ENCODE measurements at regions not wholly inside any gene's neighbourhood (a gene's known extent, or its start where the extent isn't known, plus 50 kb on each side); places are given as distances from the start of the nearest gene placed in this dataset.
A peak's percentile ranks its signal among the peaks of the same experiment; 100 is the strongest.

DNA sequence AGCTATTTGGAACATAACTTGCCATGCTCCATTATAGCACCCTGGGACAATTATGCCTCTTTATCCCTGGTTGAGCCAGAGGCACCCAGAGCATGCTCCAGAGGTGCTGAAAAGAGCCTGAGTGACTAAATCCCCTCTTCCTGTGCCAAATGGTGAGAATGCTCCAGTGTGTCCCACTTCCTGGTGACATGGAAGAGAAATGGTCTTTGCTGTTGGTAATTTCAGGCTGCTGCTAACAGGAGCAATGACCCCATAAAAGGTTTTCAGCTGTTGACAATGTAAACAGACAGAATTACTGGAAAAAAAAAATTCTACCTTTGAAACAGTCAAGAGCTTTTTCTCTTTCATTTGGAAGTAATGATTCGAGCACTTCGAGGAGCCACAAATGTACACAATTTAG lies 341.8 kb downstream of the FGF9 start:
- Histone ChIP-seq H3K9me3 (ENCODE audit: insufficient read depth, low read depth, low read length) (no peaks in the 10 kb centered on the region), H2AFZ (ENCODE audit: low read length) (no peak overlapping the region), H3K4me3 (ENCODE audit: low read length, poor library complexity, severe bottlenecking) (no peak overlapping the region), H4K20me1 (ENCODE audit: insufficient read depth, low read length, poor library complexity, severe bottlenecking) (no peaks in the 10 kb centered on the region), H3K36me3 (ENCODE audit: insufficient read depth, low read length) (no peaks in the 10 kb centered on the region), H3K79me2 (ENCODE audit: insufficient read depth, low read length) (no peaks in the 10 kb centered on the region), H3K4me2 (ENCODE audit: low read depth, low read length, poor library complexity, severe bottlenecking) (no peak overlapping the region), H3K4me1 (ENCODE audit: insufficient read depth, low read length, poor library complexity, severe bottlenecking) (peaks cover 21% of the 10 kb centered on the region), H3F3A (ENCODE audit: low read depth) (no peaks in the 10 kb centered on the region), H3K9ac (ENCODE audit: low read depth, low read length, poor library complexity, severe bottlenecking) (no peak overlapping the region), H3K9me2 (replicated peaks; ENCODE audit: low read depth, low read length) (no peaks in the 10 kb centered on the region), H3K27me3 (ENCODE audit: insufficient read depth, low read length, poor library complexity, severe bottlenecking) (no peaks in the 10 kb centered on the region)
- no peak for TF ChIP-seq EZH2phosphoT487 (IDR thresholded peaks at IDR 0.05; ENCODE audit: borderline replicate concordance)
- TF ChIP-seq, protein P1, sequence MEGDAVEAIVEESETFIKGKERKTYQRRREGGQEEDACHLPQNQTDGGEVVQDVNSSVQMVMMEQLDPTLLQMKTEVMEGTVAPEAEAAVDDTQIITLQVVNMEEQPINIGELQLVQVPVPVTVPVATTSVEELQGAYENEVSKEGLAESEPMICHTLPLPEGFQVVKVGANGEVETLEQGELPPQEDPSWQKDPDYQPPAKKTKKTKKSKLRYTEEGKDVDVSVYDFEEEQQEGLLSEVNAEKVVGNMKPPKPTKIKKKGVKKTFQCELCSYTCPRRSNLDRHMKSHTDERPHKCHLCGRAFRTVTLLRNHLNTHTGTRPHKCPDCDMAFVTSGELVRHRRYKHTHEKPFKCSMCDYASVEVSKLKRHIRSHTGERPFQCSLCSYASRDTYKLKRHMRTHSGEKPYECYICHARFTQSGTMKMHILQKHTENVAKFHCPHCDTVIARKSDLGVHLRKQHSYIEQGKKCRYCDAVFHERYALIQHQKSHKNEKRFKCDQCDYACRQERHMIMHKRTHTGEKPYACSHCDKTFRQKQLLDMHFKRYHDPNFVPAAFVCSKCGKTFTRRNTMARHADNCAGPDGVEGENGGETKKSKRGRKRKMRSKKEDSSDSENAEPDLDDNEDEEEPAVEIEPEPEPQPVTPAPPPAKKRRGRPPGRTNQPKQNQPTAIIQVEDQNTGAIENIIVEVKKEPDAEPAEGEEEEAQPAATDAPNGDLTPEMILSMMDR (conservative IDR thresholded peaks at IDR 0.05; ENCODE audit: low read length), result no peak

DNA sequence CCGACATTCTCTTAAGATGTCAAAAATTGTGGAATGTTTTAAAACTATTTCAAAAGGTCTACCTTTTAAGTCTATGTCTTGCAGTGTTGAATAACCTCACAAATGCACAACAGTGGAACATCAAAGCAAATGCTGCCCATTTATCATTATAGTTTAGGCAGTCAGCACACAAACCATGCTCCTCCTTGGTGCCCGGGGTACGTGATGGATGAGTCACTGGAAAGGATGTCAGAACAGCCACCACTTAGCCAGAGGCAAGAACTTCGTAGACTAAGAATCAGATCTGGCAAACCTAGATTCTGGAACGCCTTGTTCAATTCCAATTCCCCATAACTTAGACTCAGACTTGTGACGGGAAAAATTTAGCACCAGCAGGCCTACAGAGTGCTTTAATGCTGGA lies 343.6 kb downstream of the FGF9 start:
- H3K4me3 ChIP-seq (ENCODE audit: low read length, poor library complexity, severe bottlenecking), result no peak overlapping the region

DNA sequence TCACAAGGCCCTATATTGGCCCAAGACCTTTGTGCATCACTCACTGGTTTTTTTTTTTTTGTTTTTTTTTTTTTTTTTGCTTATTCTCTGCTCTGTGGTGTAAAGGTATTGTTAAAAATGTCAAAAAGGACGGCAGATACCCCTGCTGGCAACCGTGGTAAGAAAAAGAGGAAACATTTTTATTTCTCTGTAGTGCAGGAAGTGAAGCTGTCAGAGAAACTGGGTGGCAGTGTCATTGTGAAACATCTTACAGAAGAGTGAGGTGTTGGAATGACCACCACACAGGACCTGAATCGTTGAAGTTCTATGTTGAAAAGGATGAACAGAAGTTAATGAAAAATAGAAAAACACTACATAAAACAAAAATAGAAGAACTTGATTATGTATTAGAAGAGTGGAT lies 346.4 kb downstream of the FGF9 start:
- TF ChIP-seq, protein P1 (conservative IDR thresholded peaks at IDR 0.05; ENCODE audit: low read length), result peak; percentile 13; the same call in 1 of the 2 replicates
- no peak for TF ChIP-seq EZH2phosphoT487 (IDR thresholded peaks at IDR 0.05; ENCODE audit: borderline replicate concordance)
- no peaks in the 10 kb centered on the region for H3K27me3 ChIP-seq (ENCODE audit: insufficient read depth, low read length, poor library complexity, severe bottlenecking)

More for the DNA sequence above, 343.6 kb downstream of the FGF9 start:
- H4K20me1 ChIP-seq (ENCODE audit: insufficient read depth, low read length, poor library complexity, severe bottlenecking), result no peaks in the 10 kb centered on the region
- H3K9me2 ChIP-seq (replicated peaks; ENCODE audit: low read depth, low read length), result no peaks in the 10 kb centered on the region
- no peaks in the 10 kb centered on the region for H3K27me3 ChIP-seq (ENCODE audit: insufficient read depth, low read length, poor library complexity, severe bottlenecking)
- no peaks in the 10 kb centered on the region for H3F3A ChIP-seq (ENCODE audit: low read depth)
- no peaks in the 10 kb centered on the region for H3K36me3 ChIP-seq (ENCODE audit: insufficient read depth, low read length)
- H3K79me2 ChIP-seq (ENCODE audit: insufficient read depth, low read length), result no peaks in the 10 kb centered on the region
- TF ChIP-seq EZH2phosphoT487 (IDR thresholded peaks at IDR 0.05; ENCODE audit: borderline replicate concordance), result no peak
- TF ChIP-seq, protein P1 (conservative IDR thresholded peaks at IDR 0.05; ENCODE audit: low read length), result no peak
- H3K4me1 ChIP-seq (ENCODE audit: insufficient read depth, low read length, poor library complexity, severe bottlenecking), result peaks cover 21% of the 10 kb centered on the region
- H2AFZ ChIP-seq (ENCODE audit: low read length), result no peak overlapping the region
- H3K9me3 ChIP-seq (ENCODE audit: insufficient read depth, low read depth, low read length), result no peaks in the 10 kb centered on the region
- H3K9ac ChIP-seq (ENCODE audit: low read depth, low read length, poor library complexity, severe bottlenecking), result no peak overlapping the region
- H3K4me2 ChIP-seq (ENCODE audit: low read depth, low read length, poor library complexity, severe bottlenecking), result no peak overlapping the region

More for the DNA sequence above, 346.4 kb downstream of the FGF9 start:
- Histone ChIP-seq H3F3A (ENCODE audit: low read depth) (no peaks in the 10 kb centered on the region), H3K79me2 (ENCODE audit: insufficient read depth, low read length) (no peaks in the 10 kb centered on the region), H4K20me1 (ENCODE audit: insufficient read depth, low read length, poor library complexity, severe bottlenecking) (no peaks in the 10 kb centered on the region), H3K9me3 (ENCODE audit: insufficient read depth, low read depth, low read length) (no peaks in the 10 kb centered on the region), H3K9me2 (replicated peaks; ENCODE audit: low read depth, low read length) (no peaks in the 10 kb centered on the region), H3K4me2 (ENCODE audit: low read depth, low read length, poor library complexity, severe bottlenecking) (peak overlapping the region; percentile 39), H3K9ac (ENCODE audit: low read depth, low read length, poor library complexity, severe bottlenecking) (no peak overlapping the region), H3K4me3 (ENCODE audit: low read length, poor library complexity, severe bottlenecking) (no peak overlapping the region), H3K36me3 (ENCODE audit: insufficient read depth, low read length) (no peaks in the 10 kb centered on the region), H2AFZ (ENCODE audit: low read length) (no peak overlapping the region), H3K4me1 (ENCODE audit: insufficient read depth, low read length, poor library complexity, severe bottlenecking) (peaks cover 21% of the 10 kb centered on the region)
